Myocyte (in vitro differentiated cells): ENCODE measurements at regions not wholly inside any gene's neighbourhood (a gene's known extent, or its start where the extent isn't known, plus 50 kb on each side); places are given as distances from the start of the nearest gene placed in this dataset.

Source experiments
- DNase-seq: peaks from one replicate; pipeline ENCODE4 v3.0.0-alpha.2; 2012; ENCODE audit warnings: low read depth

DNA sequence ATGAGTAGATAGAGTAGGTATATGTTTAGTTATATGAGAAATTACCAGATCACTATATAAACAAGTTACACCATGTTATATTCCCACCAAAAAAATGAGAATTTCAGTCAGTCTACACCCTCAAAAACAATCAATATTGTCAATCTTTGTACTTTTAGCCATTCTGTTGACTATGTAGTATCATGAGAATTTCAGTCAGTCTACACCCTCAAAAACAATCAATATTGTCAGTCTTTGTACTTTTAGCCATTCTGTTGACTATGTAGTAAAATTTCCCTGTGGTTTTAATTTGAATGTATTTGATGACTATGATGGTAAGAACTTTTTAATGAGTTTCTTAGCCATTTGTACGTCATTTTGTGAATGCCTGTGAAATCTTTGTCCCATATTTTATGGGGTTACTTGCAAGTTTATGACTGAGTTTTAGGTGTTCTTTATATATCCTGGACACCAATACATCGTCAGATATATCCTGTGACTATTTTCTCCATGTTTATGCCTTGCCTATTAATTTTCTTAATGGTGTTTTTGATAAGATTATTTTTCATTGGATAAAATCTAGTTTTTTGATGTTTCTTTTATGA lies 528.4 kb upstream of the SPHKAP start:
- no peak for DNase-seq

DNA sequence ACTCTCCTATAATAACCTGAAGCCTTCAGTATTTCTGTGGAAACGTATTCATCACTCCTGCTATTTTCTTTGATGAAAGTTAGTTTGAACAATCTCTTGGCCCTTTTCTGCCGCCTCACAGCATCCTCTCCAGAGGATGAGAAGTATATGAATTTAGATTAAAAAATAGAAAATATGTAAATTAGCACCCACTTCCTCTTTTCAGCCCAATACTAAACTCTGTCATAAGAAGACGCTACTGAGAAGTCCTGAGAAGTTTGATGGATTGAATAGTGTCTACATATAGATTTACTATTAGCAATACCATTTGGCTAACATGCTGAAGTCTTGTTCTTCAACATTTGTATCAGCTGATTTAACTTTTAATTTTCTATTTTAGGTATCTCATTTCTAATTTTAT lies 526.4 kb upstream of the SPHKAP start:
- DNase-seq: no peak

GRCh38 chr2:228705318-228705717 lies 523.8 kb upstream of the SPHKAP start:
- no peak for DNase-seq

DNA sequence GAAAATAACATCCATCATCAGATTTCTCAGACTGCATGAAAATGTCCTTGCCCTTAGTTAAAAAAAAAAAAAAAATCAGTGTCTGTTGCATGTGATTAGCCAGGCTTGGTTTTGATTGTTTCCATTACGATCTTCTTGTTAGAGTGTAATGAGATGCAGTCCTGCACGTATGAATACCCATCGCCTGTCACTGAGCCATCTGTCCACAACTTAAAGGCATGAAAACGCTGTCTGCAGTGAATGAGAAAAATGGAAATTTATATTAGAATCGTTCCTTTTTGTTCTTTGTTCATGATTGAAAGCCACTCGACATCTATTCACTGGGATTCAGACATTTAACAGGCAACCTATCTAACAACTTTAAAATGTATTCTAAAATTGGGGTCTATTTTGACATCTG lies 521.7 kb upstream of the SPHKAP start:
- no peak for DNase-seq

GRCh38 chr2:228701506-228701905 lies 520.0 kb upstream of the SPHKAP start:
- no peak for DNase-seq

DNA sequence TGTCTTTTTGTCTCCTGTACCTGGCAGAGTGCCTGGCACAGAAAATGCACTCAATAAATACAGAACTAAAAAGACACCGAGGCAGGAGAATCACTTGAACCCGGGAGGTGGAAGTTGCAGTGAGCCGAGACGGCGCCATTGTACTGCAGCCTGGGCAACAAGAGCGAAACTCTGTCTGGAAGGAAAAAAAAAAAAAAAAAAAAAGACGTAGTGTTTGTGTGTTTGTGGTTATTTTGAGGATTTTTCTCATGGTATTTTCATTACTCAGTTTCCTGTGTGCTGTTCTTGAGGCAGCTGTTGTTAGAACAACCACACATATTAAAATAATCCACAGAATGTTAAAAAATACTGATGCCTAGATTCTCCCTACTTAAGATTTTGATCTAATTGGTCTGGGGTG lies 519.2 kb upstream of the SPHKAP start:
- peak; percentile 69 for DNase-seq

- no peak for DNase-seq
Measured at GRCh38 chr2:228699888-228700287, 518.4 kb upstream of the SPHKAP start.

DNA sequence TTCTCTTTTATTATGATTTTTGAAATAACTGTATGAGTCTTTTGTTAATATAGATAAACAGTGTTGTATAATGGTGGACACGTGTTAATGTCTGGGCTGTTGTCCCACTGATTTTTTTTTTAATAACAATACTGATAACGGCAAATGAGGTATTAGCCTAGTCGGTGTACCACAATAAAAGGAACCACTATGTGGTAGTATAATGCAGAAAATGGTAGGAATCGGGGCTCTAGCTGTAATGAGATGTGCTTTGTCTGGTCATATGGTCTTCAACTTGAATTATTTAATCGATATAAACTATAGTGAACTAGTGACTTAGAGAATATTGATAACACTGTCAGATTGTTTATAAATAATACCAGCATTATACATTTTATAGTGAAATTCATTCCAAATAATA lies 517.9 kb upstream of the SPHKAP start:
- peak; percentile 13 for DNase-seq

- no peak for DNase-seq
Measured at GRCh38 chr2:228698963-228699362, 517.5 kb upstream of the SPHKAP start.

GRCh38 chr2:228697456-228697855 lies 516.0 kb upstream of the SPHKAP start:
- DNase-seq: no peak

GRCh38 chr2:228690681-228691080 lies 509.2 kb upstream of the SPHKAP start:
- DNase-seq: no peak

DNA sequence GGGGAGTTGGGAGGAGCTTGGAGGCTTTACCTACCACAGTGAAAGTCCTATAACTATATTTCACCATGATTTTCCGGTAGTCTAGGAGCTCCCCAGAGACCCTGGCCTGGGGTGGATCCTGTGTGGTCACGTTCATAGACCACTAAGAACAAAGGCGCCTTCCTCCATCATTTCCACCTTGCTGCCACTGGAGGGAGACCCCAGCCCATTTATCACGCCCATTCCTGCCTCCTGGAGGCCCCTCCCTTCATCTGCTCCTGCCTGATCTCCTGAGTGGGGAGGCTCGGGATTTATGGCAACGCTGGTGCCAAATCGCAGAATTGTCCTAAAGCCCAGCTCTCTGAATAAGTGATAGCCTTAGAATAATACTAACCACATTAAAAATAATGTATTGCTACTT lies 507.6 kb upstream of the SPHKAP start:
- peak; percentile 26 for DNase-seq

GRCh38 chr2:228688007-228688645 lies 506.6 kb upstream of the SPHKAP start:
- DNase-seq: peak; percentile 9

GRCh38 chr2:228681979-228682378 lies 500.5 kb upstream of the SPHKAP start:
- DNase-seq: no peak

- DNase-seq: peak; percentile 74
Measured at GRCh38 chr2:228681426-228681825, 499.9 kb upstream of the SPHKAP start.

- DNase-seq: no peak
Measured at GRCh38 chr2:228678110-228678509, 496.6 kb upstream of the SPHKAP start.

DNA sequence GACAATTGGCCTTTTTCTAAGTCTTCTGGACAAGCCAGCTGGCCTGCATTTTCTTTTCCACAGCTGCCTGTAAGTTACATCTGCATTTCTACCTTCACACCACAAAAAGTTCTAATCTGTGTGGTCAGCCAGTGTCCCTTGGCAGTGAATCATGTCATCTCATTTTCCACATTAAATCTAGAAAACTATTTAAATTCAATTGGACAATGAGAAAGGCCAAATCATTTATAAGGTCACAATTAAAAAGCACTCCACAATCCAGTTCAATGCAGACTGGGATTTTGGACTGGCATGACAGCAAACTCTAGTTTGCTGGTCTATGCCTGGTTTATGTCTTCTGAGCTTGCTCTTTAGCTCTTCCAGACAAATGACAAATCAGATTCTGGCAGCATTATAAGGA lies 494.2 kb upstream of the SPHKAP start:
- DNase-seq: no peak

DNA sequence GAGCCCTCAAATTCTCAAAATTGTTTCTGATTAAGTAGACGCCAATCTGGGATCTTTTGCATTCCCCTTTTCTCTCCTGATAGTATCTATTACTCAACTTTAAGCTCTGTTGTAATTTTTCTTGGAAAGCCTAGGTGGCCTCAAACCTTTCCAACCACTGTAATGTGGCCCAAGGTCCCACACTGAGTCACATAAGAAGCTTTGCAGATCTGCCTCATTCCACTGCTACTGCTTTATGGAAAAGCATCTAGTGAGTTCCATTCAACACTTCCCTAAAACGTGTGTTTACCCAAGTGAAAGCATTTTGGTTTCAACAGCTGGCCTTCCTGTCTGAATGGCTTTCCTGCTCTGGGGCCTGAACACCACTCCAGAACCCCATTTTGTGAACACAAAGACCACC lies 493.6 kb upstream of the SPHKAP start:
- no peak for DNase-seq

GRCh38 chr2:228673876-228674554 lies 492.5 kb upstream of the SPHKAP start:
- no peak for DNase-seq

GRCh38 chr2:228669690-228670089 lies 488.2 kb upstream of the SPHKAP start:
- no peak for DNase-seq

- no peak for DNase-seq
Measured at GRCh38 chr2:228665232-228665631, 483.7 kb upstream of the SPHKAP start.

DNA sequence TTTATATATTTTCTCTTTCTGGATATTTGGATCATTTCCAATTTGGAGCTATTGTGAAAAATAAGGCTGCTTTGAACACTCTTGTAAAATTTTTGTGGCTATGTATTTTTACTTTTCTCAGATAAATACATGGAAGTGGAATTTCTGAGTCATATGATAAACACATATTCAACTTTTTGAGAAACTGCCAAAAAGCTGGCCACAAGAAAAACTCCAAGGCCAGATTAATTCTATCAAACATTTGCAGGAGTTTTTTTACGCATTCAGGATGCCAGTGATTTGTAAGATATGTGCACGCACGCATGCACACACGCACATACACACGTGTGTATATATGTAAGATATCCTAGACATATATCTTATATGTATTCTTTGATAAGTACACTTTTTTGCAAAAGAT lies 477.5 kb upstream of the SPHKAP start:
- DNase-seq: peak; percentile 64
